HUES48 (cell line): ENCODE measurements at regions not wholly inside any gene's neighbourhood (a gene's known extent, or its start where the extent isn't known, plus 50 kb on each side); places are given as distances from the start of the nearest gene placed in this dataset.
"Not testable (repeated sequence)": the region's sequence is repeated elsewhere in the genome, so short reads cannot be mapped to it uniquely, and the experiment has no call there.

Experiments
- H3K27ac ChIP-seq: one replicate; pipeline ENCODE4 v1.7.0; 2013; ENCODE audit warnings: low read depth, low read length, inconsistent platforms
- H3K27me3 ChIP-seq: 2 replicates; pipeline ENCODE4 v1.6.1; 2013; ENCODE audit warnings: mild to moderate bottlenecking, low read length; ENCODE audit not compliant: control insufficient read depth, insufficient read depth
- H3K36me3 ChIP-seq: 2 replicates; pipeline ENCODE4 v1.6.1; 2013; ENCODE audit warnings: low read length; ENCODE audit not compliant: control insufficient read depth, insufficient read depth
- H3K4me1 ChIP-seq: 2 replicates; pipeline ENCODE4 v1.6.1; 2013; ENCODE audit warnings: mild to moderate bottlenecking, low read length; ENCODE audit not compliant: control insufficient read depth, insufficient read depth
- H3K4me3 ChIP-seq: 2 replicates; pipeline ENCODE4 v1.5.1; 2013; ENCODE audit warnings: mild to moderate bottlenecking, low read depth, low read length
- H3K9ac ChIP-seq: 2 replicates; pipeline ENCODE4 v1.6.1; 2013; ENCODE audit warnings: mild to moderate bottlenecking, low read depth, low read length, moderate library complexity
- H3K9me3 ChIP-seq: 2 replicates; pipeline ENCODE4 v1.6.1; 2013; ENCODE audit warnings: low read length; ENCODE audit not compliant: control insufficient read depth, insufficient read depth

DNA sequence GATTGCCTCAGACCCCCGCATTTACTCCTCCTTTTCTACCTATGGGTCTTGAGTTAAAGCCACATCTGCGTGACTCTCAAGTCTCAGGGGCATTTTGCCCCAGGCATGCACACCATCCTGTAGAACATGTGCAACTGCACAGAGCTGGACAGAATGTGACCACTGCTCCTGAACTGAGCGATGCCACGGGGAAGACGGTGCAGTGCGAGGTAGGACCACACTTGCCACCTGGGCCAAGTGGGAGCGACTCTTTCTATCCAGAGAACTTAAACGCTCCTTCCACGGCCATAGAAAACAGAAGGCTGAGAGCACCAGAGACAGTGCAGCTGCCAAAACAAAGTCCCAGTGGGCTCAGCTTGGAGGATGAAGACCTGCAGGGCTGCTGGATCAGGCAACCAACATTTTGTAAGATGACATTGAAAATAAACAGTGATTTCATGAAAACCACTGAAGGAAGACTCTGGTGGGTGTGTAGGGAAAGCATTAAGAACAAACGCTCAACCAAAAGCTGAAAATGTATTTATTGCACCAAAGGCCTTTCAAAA, 149.0 kb upstream of the HDAC4 start:
- Histone ChIP-seq H3K4me1 (no peaks in the 10 kb centered on the region), H3K27ac (no peak overlapping the region), H3K27me3 (no peaks in the 10 kb centered on the region), H3K4me3 (no peak overlapping the region), H3K9ac (no peak overlapping the region), H3K36me3 (no peaks in the 10 kb centered on the region), H3K9me3 (no peaks in the 10 kb centered on the region)

DNA sequence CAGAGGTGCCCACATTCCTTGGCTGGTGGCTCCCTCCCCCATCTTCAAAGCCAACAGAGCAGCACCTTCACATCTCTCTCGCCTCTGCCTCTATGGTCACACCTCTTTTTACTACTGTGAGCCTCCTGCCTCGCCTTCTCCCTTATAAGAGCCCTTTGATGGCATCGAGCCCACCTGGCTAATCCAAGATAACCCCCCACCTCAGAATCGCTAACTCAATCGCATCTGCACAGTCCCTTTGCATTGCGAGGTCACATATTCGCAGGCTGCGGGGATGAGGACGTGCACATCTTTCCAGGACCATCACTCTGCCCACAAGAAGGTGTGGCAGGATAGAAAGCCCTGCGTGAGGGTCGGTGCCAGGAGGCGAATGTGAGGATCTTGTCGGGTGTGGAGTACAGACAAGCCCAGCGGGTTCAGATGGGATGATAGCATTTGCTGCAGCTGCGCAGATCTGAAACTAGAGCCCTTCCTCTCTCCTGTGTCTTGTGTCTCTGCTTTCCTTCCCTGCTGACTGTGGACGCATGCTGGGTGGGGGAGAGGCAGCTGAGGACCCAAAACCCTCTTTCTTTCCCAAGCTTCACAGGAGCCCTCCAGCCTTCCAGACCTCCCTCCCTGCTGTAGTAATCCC, 148.3 kb upstream of the HDAC4 start:
- no peak overlapping the region for H3K27ac ChIP-seq
- H3K4me1 ChIP-seq = no peaks in the 10 kb centered on the region

GRCh38 chr2:239548451-239548871, 147.6 kb upstream of the HDAC4 start:
- Histone ChIP-seq H3K36me3 (no peaks in the 10 kb centered on the region), H3K9ac (no peak overlapping the region), H3K4me3 (no peak overlapping the region), H3K27ac (no peak overlapping the region), H3K9me3 (no peaks in the 10 kb centered on the region), H3K4me1 (no peaks in the 10 kb centered on the region), H3K27me3 (no peaks in the 10 kb centered on the region)

More for the DNA sequence above, 148.3 kb upstream of the HDAC4 start:
- no peaks in the 10 kb centered on the region for H3K27me3 ChIP-seq
- H3K9ac ChIP-seq = no peak overlapping the region
- H3K9me3 ChIP-seq = no peaks in the 10 kb centered on the region
- no peaks in the 10 kb centered on the region for H3K36me3 ChIP-seq
- H3K4me3 ChIP-seq = no peak overlapping the region

DNA sequence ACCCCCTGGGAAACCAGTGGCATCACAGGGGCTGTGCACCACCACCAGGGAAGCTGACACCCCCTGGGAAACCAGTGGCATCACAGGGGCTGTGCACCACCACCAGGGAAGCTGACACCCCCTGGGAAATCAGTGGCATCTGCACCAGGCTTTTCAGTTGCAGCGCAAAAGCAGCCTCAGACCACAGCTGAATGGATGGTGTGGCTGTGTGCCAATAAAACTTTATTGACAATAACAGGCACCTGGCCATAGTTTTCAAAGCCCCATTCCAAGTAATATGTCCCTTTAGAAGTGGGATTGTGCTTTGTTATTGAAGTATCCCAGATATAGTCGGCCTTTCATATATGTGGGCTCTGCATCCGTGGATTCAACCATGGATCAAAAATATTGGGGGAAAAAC, 146.3 kb upstream of the HDAC4 start:
- not testable (repeated sequence) for H3K9ac ChIP-seq, H3K4me1 ChIP-seq, H3K27ac ChIP-seq, H3K27me3 ChIP-seq, H3K36me3 ChIP-seq, H3K9me3 ChIP-seq, H3K4me3 ChIP-seq

DNA sequence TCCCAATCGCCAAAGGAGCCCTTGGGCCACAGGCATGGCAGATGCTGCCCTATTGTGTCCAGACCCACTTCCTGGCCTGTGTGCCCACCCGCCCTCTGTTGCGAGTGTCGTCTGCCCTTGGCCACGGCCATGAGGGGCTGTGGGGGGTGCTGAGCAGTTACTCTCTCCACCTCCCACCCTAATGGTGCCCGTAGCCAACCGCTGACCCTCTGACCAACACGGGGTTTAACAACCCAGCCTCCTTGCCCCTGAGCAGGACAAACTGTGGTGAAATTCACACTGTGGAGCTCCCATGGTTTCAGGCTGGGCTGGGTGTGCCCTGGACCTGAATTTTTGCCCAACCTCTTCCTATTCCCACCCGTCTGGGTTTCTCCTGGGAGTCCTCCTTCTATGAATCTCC, 145.7 kb upstream of the HDAC4 start:
- H3K4me3 ChIP-seq = no peak overlapping the region
- no peak overlapping the region for H3K9ac ChIP-seq
- H3K4me1 ChIP-seq = no peaks in the 10 kb centered on the region
- no peaks in the 10 kb centered on the region for H3K9me3 ChIP-seq
- no peaks in the 10 kb centered on the region for H3K27me3 ChIP-seq
- no peaks in the 10 kb centered on the region for H3K36me3 ChIP-seq
- no peak overlapping the region for H3K27ac ChIP-seq

GRCh38 chr2:239545741-239546392, 145.0 kb upstream of the HDAC4 start:
- no peaks in the 10 kb centered on the region for H3K9me3 ChIP-seq
- no peak overlapping the region for H3K4me3 ChIP-seq
- H3K4me1 ChIP-seq = no peaks in the 10 kb centered on the region
- H3K27me3 ChIP-seq = no peaks in the 10 kb centered on the region
- H3K36me3 ChIP-seq = no peaks in the 10 kb centered on the region
- H3K27ac ChIP-seq = no peak overlapping the region
- no peak overlapping the region for H3K9ac ChIP-seq

GRCh38 chr2:239544918-239545465, 144.2 kb upstream of the HDAC4 start:
- Histone ChIP-seq H3K9ac (no peak overlapping the region), H3K27me3 (no peaks in the 10 kb centered on the region), H3K4me3 (no peak overlapping the region), H3K27ac (no peak overlapping the region), H3K4me1 (no peaks in the 10 kb centered on the region), H3K9me3 (no peaks in the 10 kb centered on the region), H3K36me3 (no peaks in the 10 kb centered on the region)

DNA sequence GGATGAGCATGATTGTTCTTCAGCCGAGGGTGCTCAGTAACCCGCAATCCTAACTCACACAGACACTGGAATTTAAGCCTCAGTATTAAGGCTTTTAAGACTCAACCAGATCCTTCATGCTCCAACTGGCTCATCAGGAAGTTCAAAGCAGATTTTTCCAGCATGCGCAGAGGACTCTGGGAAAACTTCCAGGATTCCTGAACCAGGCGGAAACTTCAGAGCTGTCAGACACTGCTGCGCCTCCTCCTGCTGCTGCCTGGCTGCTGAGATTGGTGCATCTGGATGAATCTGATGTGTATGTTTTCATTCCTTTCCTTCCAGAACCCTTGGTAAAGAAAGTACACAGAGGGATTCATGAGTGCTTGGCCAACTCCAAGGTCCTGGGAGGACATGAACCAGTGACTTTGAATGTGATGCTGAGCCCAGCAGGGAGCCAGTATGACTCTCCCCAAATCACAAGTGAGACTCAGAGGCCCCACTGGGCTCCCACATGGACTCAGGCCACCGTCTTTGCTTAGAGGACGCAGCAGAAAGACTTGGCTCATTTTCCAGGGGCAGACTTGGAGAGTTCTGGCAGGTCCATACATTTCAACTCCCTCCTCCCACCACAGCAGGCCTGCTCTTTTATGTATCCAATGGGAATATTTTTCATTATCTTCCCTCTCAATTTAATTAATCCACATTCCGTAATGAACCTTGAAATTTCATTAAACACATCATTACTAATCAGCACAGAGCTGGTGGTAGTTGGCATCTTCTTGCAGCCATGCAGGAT, 143.5 kb upstream of the HDAC4 start:
- Histone ChIP-seq H3K9me3 (no peaks in the 10 kb centered on the region), H3K36me3 (no peaks in the 10 kb centered on the region), H3K4me1 (no peaks in the 10 kb centered on the region), H3K4me3 (no peak overlapping the region), H3K27ac (no peak overlapping the region), H3K9ac (no peak overlapping the region), H3K27me3 (no peaks in the 10 kb centered on the region)

DNA sequence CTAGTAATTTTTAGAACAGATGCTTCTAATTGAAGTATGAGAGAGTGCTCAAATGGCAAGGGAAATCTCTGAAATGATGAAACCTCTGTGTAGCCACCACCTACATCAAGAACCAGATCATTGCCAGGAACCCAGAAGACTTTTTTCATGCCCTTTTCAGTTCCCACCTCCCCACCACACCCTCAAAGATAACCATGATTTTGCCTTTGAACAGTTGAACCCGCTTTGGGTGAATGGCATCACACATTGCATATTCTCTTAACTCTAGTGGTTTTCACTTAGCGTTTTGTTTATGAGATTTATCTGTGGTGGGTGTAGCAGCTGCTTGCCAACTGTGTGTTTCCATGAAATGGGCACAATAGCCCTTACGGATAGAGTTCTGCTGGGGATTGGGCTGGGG, 142.9 kb upstream of the HDAC4 start:
- Histone ChIP-seq H3K9me3 (no peaks in the 10 kb centered on the region), H3K36me3 (no peaks in the 10 kb centered on the region), H3K4me3 (no peak overlapping the region), H3K4me1 (no peaks in the 10 kb centered on the region), H3K27me3 (no peaks in the 10 kb centered on the region), H3K9ac (no peak overlapping the region), H3K27ac (no peak overlapping the region)

GRCh38 chr2:239540174-239540573, 139.4 kb upstream of the HDAC4 start:
- Histone ChIP-seq H3K27me3 (no peaks in the 10 kb centered on the region), H3K36me3 (no peaks in the 10 kb centered on the region), H3K4me3 (no peak overlapping the region), H3K27ac (no peak overlapping the region), H3K9ac (no peak overlapping the region), H3K9me3 (no peaks in the 10 kb centered on the region), H3K4me1 (no peaks in the 10 kb centered on the region)

DNA sequence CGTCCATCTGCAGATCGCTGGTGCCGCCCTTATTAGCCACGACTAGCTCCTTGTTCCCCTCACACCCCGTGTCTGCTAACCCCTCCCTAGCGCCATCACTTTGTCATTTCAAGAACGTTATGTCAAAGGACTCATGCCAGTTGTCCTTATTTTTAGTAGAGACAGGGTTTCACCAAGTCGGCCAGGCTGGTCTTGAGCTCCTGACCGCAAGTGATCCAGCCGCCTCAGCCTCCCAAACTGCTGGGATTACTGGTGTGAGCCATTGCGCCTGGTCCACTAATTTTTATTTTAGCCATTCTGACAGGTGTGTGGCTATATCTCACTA, 138.9 kb upstream of the HDAC4 start:
- H3K4me1 ChIP-seq = no peaks in the 10 kb centered on the region
- H3K36me3 ChIP-seq = no peaks in the 10 kb centered on the region
- no peak overlapping the region for H3K9ac ChIP-seq
- no peaks in the 10 kb centered on the region for H3K27me3 ChIP-seq
- H3K27ac ChIP-seq = no peak overlapping the region
- H3K9me3 ChIP-seq = no peaks in the 10 kb centered on the region
- no peak overlapping the region for H3K4me3 ChIP-seq
